ENCODE measurements at regions not wholly inside any gene's neighbourhood (a gene's known extent, or its start where the extent isn't known, plus 50 kb on each side); places are given as distances from the start of the nearest gene placed in this dataset.
"Not testable (repeated sequence)": the region's sequence is repeated elsewhere in the genome, so short reads cannot be mapped to it uniquely, and the experiment has no call there.

GRCh38 chr2:125408874-125409538, 1247.0 kb upstream of the GYPC start:
- Mint-ChIP-seq H3K27me3 (no peaks in the 10 kb centered on the region), H3K4me1 (no peaks in the 10 kb centered on the region), H3K4me3 (no peak overlapping the region), H3K36me3 (ENCODE audit: insufficient read depth) (peaks cover 1% of the 10 kb centered on the region), H3K27ac (ENCODE audit: low read depth) (no peak overlapping the region), H3K9me3 (peaks cover 6% of the 10 kb centered on the region)
- ATAC-seq (replicated peaks; ENCODE audit: extremely low read depth, poor library complexity, severe bottlenecking) (no peak), DNase-seq (ENCODE audit: low spot score in 2 of 2) (no peak)

DNA sequence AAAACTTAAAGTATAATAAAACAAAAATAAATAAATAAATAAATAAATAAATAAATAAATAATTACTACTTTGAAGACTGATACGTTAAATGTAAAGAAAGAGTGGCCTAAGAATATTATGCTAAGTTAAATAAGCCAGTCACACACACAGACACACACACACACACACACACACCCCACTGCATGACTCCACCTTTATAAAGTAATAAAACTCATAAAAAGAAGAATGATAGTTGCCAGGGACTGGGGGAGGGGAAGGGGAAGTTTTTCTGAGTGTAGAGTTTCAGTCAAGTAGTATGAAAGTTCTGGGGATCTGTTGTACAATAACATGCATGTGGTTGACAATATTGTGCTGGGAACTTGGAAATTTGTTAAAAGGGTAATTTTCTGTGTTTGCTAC, 1237.5 kb upstream of the GYPC start:
- Mint-ChIP-seq H3K27ac (ENCODE audit: low read depth) (no peak overlapping the region), H3K4me3 (no peak overlapping the region), H3K27me3 (no peaks in the 10 kb centered on the region), H3K4me1 (no peaks in the 10 kb centered on the region), H3K36me3 (ENCODE audit: insufficient read depth) (no peaks in the 10 kb centered on the region), H3K9me3 (peaks cover 25% of the 10 kb centered on the region)
- no peak for DNase-seq (ENCODE audit: low spot score in 2 of 2)
- ATAC-seq (replicated peaks; ENCODE audit: extremely low read depth, poor library complexity, severe bottlenecking) = no peak

DNA sequence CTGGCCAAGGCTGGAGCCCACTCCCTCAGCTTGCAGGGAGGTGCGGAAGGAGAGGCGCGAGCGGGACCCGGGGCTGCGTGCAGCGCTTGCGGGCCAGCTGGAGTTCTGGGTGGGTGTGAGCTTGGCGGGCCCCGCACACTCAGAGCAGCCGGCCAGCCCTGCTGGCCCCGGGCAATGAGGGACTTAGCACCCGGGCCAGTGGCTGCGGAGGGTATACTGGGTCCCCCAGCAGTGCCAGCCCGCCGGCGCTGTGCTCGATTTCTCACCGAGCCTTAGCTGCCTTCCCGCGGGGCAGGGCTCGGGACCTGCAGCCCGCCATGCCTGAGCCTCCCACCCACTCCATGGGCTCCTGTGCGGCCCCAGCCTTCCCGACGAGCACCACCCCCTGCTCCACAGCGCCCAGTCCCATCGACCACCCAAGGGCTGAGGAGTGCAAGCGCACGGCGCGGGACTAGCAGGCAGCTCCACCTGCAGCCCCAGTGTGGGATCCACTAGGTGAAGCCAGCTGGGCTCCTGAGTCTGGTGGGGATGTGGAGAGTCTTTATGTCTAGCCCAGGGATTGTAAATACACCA, 1233.7 kb upstream of the GYPC start:
- not testable (repeated sequence) for H3K9me3 Mint-ChIP-seq; H3K4me3 Mint-ChIP-seq; ATAC-seq (replicated peaks; ENCODE audit: extremely low read depth, poor library complexity, severe bottlenecking); H3K27me3 Mint-ChIP-seq; DNase-seq (ENCODE audit: low spot score in 2 of 2); H3K27ac Mint-ChIP-seq (ENCODE audit: low read depth); H3K36me3 Mint-ChIP-seq (ENCODE audit: insufficient read depth); H3K4me1 Mint-ChIP-seq

DNA sequence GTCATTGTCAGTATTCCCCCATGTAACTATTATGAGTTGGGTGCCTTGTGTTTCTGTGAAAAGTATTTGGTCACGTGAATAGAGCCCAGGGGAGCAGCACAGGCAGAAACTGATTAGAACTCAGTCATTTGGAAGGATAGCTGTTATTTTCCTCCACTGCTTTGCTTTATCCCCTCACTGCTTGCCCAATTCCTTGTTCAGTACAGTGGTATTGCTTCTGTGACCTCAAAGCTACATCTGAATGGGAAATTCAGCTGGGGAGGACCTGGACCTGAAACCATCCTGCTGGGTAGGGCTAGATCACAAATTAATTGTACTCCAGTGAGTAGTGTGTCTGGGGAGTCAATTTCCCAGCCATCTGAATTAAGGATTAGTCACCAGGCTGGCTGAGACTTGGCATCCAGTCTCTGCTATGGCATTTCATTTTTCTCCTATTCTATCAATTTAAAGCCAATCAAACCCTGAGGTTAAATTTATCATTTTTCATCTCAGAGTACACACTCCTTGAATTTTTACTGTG, 1231.6 kb upstream of the GYPC start:
- Mint-ChIP-seq H3K36me3 (ENCODE audit: insufficient read depth) (no peaks in the 10 kb centered on the region), H3K4me1 (no peaks in the 10 kb centered on the region), H3K27me3 (no peaks in the 10 kb centered on the region), H3K4me3 (no peak overlapping the region), H3K27ac (ENCODE audit: low read depth) (no peak overlapping the region), H3K9me3 (peaks cover 13% of the 10 kb centered on the region)
- DNase-seq (ENCODE audit: low spot score in 2 of 2) = no peak
- ATAC-seq (replicated peaks; ENCODE audit: extremely low read depth, poor library complexity, severe bottlenecking) = no peak

DNA sequence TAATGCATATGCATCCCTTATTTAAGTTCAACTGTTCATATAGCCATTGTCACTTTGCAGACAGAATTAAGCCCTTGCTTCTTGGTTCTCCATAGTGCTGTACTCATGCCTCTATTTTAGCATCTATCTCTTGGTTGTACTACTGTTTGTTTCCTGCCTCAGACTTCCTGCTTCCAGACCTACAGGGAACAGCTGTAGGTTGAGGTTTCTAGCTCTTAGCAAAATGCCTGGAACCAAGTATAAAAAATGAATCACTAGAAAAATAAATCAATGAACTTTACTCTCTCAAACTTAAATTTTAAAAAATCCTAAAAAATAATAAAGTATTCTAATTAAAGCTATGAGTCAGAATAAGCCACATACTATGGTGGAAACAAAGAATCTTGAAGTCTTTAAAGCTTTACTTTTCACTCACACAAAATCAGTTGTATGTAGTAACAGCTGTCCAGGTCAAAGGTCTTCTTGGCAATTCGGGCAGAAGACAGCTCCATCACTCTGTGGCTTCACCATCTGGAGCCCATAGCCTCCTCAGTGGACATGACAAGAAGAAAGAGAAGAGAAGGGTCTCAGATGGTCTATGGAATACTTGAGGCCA, 1228.1 kb upstream of the GYPC start:
- ATAC-seq (replicated peaks; ENCODE audit: extremely low read depth, poor library complexity, severe bottlenecking) (no peak), DNase-seq (ENCODE audit: low spot score in 2 of 2) (no peak)
- H3K4me3 Mint-ChIP-seq = no peak overlapping the region
- no peaks in the 10 kb centered on the region for H3K27me3 Mint-ChIP-seq
- H3K36me3 Mint-ChIP-seq (ENCODE audit: insufficient read depth) = no peaks in the 10 kb centered on the region
- H3K4me1 Mint-ChIP-seq = no peaks in the 10 kb centered on the region
- peaks cover 6% of the 10 kb centered on the region for H3K9me3 Mint-ChIP-seq
- no peak overlapping the region for H3K27ac Mint-ChIP-seq (ENCODE audit: low read depth)

GRCh38 chr2:125444106-125444505, 1211.9 kb upstream of the GYPC start:
- DNase-seq (ENCODE audit: low spot score in 2 of 2) = no peak
- Mint-ChIP-seq H3K27me3 (no peaks in the 10 kb centered on the region), H3K27ac (ENCODE audit: low read depth) (no peak overlapping the region), H3K4me3 (no peak overlapping the region), H3K9me3 (peaks cover 5% of the 10 kb centered on the region), H3K4me1 (no peaks in the 10 kb centered on the region), H3K36me3 (ENCODE audit: insufficient read depth) (no peaks in the 10 kb centered on the region)
- no peak for ATAC-seq (replicated peaks; ENCODE audit: extremely low read depth, poor library complexity, severe bottlenecking)

- Mint-ChIP-seq H3K4me1 (no peaks in the 10 kb centered on the region), H3K27me3 (no peaks in the 10 kb centered on the region), H3K27ac (ENCODE audit: low read depth) (no peak overlapping the region), H3K4me3 (no peak overlapping the region), H3K36me3 (ENCODE audit: insufficient read depth) (no peaks in the 10 kb centered on the region), H3K9me3 (peaks cover 5% of the 10 kb centered on the region)
- DNase-seq (ENCODE audit: low spot score in 2 of 2) = no peak
- ATAC-seq (replicated peaks; ENCODE audit: extremely low read depth, poor library complexity, severe bottlenecking) = no peak
Observed at GRCh38 chr2:125445495-125445894, 1210.5 kb upstream of the GYPC start.

- H3K4me1 Mint-ChIP-seq = no peaks in the 10 kb centered on the region
- ATAC-seq (replicated peaks; ENCODE audit: extremely low read depth, poor library complexity, severe bottlenecking) = no peak
- H3K4me3 Mint-ChIP-seq = no peak overlapping the region
- no peaks in the 10 kb centered on the region for H3K27me3 Mint-ChIP-seq
- peaks cover 26% of the 10 kb centered on the region for H3K9me3 Mint-ChIP-seq
- no peaks in the 10 kb centered on the region for H3K36me3 Mint-ChIP-seq (ENCODE audit: insufficient read depth)
- DNase-seq (ENCODE audit: low spot score in 2 of 2) = no peak
- H3K27ac Mint-ChIP-seq (ENCODE audit: low read depth) = no peak overlapping the region
Observed at GRCh38 chr2:125450092-125450491, 1205.9 kb upstream of the GYPC start.

DNA sequence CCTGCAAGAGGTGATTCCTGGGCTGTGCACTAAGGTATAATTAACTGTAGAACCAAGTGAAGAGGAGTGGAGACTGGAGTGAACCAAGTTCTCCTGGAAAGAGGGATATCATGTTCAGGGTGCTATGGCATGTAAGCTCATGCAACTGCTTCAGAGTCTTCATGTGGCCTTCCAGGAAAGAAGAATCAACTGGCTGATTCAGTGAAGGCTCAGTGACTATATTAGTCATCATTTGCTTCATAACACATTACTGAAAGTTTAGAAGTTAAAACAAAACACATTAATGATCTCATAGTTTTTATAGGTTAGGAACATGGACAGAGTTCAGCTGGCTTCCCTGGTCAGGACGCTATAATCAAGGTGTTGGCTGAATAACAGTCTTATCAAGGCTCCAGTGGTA, 1200.8 kb upstream of the GYPC start:
- ATAC-seq (replicated peaks; ENCODE audit: extremely low read depth, poor library complexity, severe bottlenecking) = no peak
- H3K27ac Mint-ChIP-seq (ENCODE audit: low read depth) = no peak overlapping the region
- H3K4me3 Mint-ChIP-seq = no peak overlapping the region
- no peaks in the 10 kb centered on the region for H3K36me3 Mint-ChIP-seq (ENCODE audit: insufficient read depth)
- H3K4me1 Mint-ChIP-seq = no peaks in the 10 kb centered on the region
- DNase-seq (ENCODE audit: low spot score in 2 of 2) = no peak
- no peaks in the 10 kb centered on the region for H3K27me3 Mint-ChIP-seq
- peaks cover 32% of the 10 kb centered on the region for H3K9me3 Mint-ChIP-seq

- ATAC-seq (replicated peaks; ENCODE audit: extremely low read depth, poor library complexity, severe bottlenecking) (no peak), DNase-seq (ENCODE audit: low spot score in 2 of 2) (no peak)
- no peak overlapping the region for H3K27ac Mint-ChIP-seq (ENCODE audit: low read depth)
- H3K4me3 Mint-ChIP-seq = no peak overlapping the region
- H3K27me3 Mint-ChIP-seq = no peaks in the 10 kb centered on the region
- H3K36me3 Mint-ChIP-seq (ENCODE audit: insufficient read depth) = no peaks in the 10 kb centered on the region
- H3K4me1 Mint-ChIP-seq = no peaks in the 10 kb centered on the region
- peaks cover 34% of the 10 kb centered on the region for H3K9me3 Mint-ChIP-seq
Observed at GRCh38 chr2:125456693-125457363, 1199.1 kb upstream of the GYPC start.

DNA sequence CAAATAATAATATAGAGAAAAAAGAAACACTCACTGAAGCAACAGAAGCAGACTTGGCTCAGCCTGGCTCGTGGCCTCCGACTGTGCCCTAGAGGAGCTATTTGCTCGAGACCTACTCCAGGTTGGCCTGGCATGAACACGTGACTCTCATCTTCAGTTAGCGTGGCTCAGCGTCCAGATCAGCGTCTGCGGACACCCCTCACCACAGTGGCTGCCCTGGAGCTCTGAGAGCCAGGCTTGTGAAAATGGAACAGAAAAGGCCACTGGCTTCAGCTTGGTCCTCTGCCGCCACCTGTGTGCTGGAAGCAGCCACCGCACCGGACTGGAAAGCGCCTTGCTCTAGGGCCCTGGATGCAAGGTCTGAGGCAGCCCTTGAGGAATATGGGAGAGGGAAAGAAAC, 1184.0 kb upstream of the GYPC start:
- no peak overlapping the region for H3K4me3 Mint-ChIP-seq
- H3K36me3 Mint-ChIP-seq (ENCODE audit: insufficient read depth) = no peaks in the 10 kb centered on the region
- no peaks in the 10 kb centered on the region for H3K4me1 Mint-ChIP-seq
- DNase-seq (ENCODE audit: low spot score in 2 of 2) (no peak), ATAC-seq (replicated peaks; ENCODE audit: extremely low read depth, poor library complexity, severe bottlenecking) (no peak)
- H3K9me3 Mint-ChIP-seq = peaks cover 33% of the 10 kb centered on the region
- no peaks in the 10 kb centered on the region for H3K27me3 Mint-ChIP-seq
- H3K27ac Mint-ChIP-seq (ENCODE audit: low read depth) = no peak overlapping the region

DNA sequence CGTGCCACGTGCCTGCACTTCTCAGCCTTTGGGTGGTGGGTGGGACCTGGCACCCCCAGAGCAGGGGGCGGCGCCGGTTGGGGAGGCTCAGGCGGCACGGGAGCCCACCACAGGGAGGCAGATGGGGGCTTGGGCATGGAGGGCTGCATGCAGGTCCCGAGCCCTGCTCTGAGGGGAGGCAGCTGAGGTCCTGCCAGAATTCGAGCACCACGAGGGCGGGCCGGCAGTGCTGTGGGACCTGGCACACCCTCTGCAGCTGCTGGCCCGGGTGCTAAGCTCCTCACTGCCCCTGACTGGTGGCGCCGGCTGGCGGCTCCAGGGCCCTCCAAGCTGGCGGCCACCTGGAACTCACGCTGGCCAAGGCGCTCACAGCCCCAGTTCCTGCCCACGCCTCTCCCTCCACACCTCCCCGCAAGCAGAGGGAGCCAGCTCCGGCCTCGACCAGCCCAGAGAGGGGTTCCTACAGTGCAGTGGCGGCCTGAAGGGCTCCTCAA, 1176.8 kb upstream of the GYPC start:
- H3K9me3 Mint-ChIP-seq = peaks cover 17% of the 10 kb centered on the region
- ATAC-seq (replicated peaks; ENCODE audit: extremely low read depth, poor library complexity, severe bottlenecking) = no peak
- no peak overlapping the region for H3K27ac Mint-ChIP-seq (ENCODE audit: low read depth)
- DNase-seq (ENCODE audit: low spot score in 2 of 2) = no peak
- no peaks in the 10 kb centered on the region for H3K36me3 Mint-ChIP-seq (ENCODE audit: insufficient read depth)
- no peak overlapping the region for H3K4me3 Mint-ChIP-seq
- no peaks in the 10 kb centered on the region for H3K4me1 Mint-ChIP-seq
- H3K27me3 Mint-ChIP-seq = no peaks in the 10 kb centered on the region
